ENCODE measurements at regions not wholly inside any gene's neighbourhood (a gene's known extent, or its start where the extent isn't known, plus 50 kb on each side); places are given as distances from the start of the nearest gene placed in this dataset.

GRCh38 chr4:79798047-79798446 is 275.0 kb downstream of the ANTXR2 start:
- Histone ChIP-seq H3K27me3 (replicated peaks; ENCODE audit: control insufficient read depth, insufficient read depth, low read length) (no peaks in the 10 kb centered on the region), H3K36me3 (ENCODE audit: control insufficient read depth, insufficient read depth, low read length) (no peaks in the 10 kb centered on the region), H3K4me3 (replicated peaks; ENCODE audit: low read depth, low read length) (no peak overlapping the region)
- DNase-seq (ENCODE audit: extremely low read depth, insufficient read length): no peak
- TF ChIP-seq CTCF (IDR thresholded peaks at IDR 0.05; ENCODE audit: insufficient read depth, low read length, poor library complexity, severe bottlenecking): no peak

- no peaks in the 10 kb centered on the region for H3K36me3 ChIP-seq (ENCODE audit: control insufficient read depth, insufficient read depth, low read length)
- no peak for TF ChIP-seq CTCF (IDR thresholded peaks at IDR 0.05; ENCODE audit: insufficient read depth, low read length, poor library complexity, severe bottlenecking)
- H3K4me3 ChIP-seq (replicated peaks; ENCODE audit: low read depth, low read length): no peak overlapping the region
- H3K27me3 ChIP-seq (replicated peaks; ENCODE audit: control insufficient read depth, insufficient read depth, low read length): no peaks in the 10 kb centered on the region
- no peak for DNase-seq (ENCODE audit: extremely low read depth, insufficient read length)
Observed at GRCh38 chr4:79796948-79797347, 276.1 kb downstream of the ANTXR2 start.

GRCh38 chr4:79788884-79789283 is 284.1 kb downstream of the ANTXR2 start:
- Histone ChIP-seq H3K27me3 (replicated peaks; ENCODE audit: control insufficient read depth, insufficient read depth, low read length) (no peaks in the 10 kb centered on the region), H3K4me3 (replicated peaks; ENCODE audit: low read depth, low read length) (no peak overlapping the region), H3K36me3 (ENCODE audit: control insufficient read depth, insufficient read depth, low read length) (no peaks in the 10 kb centered on the region)
- DNase-seq (ENCODE audit: extremely low read depth, insufficient read length): no peak
- TF ChIP-seq CTCF (IDR thresholded peaks at IDR 0.05; ENCODE audit: insufficient read depth, low read length, poor library complexity, severe bottlenecking): no peak

- no peaks in the 10 kb centered on the region for H3K36me3 ChIP-seq (ENCODE audit: control insufficient read depth, insufficient read depth, low read length)
- no peak for DNase-seq (ENCODE audit: extremely low read depth, insufficient read length)
- H3K4me3 ChIP-seq (replicated peaks; ENCODE audit: low read depth, low read length): no peak overlapping the region
- TF ChIP-seq CTCF (IDR thresholded peaks at IDR 0.05; ENCODE audit: insufficient read depth, low read length, poor library complexity, severe bottlenecking): no peak
- H3K27me3 ChIP-seq (replicated peaks; ENCODE audit: control insufficient read depth, insufficient read depth, low read length): no peaks in the 10 kb centered on the region
Observed at GRCh38 chr4:79780129-79780528, 292.9 kb downstream of the ANTXR2 start.

DNA sequence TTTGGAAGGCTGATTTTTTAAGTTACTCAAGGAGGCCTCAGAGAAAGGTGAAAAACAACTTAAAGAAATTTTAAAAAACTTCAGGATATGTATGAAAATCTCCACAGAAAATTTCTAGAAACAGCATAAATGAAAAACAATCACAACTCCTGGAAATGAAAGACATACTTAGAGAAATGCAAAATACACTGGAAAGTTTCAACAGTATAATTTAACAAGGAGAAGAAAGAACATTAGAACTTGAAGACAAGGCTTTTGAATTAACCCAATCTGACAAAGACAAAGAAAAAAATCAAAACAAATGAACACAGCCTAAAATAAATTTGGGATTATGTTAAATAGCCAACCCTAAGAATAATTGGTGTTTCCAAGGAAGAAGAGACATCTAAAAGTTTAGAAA is 300.5 kb downstream of the ANTXR2 start:
- Histone ChIP-seq H3K36me3 (ENCODE audit: control insufficient read depth, insufficient read depth, low read length) (no peaks in the 10 kb centered on the region), H3K4me3 (replicated peaks; ENCODE audit: low read depth, low read length) (no peak overlapping the region), H3K27me3 (replicated peaks; ENCODE audit: control insufficient read depth, insufficient read depth, low read length) (no peaks in the 10 kb centered on the region)
- TF ChIP-seq CTCF (IDR thresholded peaks at IDR 0.05; ENCODE audit: insufficient read depth, low read length, poor library complexity, severe bottlenecking): no peak
- no peak for DNase-seq (ENCODE audit: extremely low read depth, insufficient read length)

DNA sequence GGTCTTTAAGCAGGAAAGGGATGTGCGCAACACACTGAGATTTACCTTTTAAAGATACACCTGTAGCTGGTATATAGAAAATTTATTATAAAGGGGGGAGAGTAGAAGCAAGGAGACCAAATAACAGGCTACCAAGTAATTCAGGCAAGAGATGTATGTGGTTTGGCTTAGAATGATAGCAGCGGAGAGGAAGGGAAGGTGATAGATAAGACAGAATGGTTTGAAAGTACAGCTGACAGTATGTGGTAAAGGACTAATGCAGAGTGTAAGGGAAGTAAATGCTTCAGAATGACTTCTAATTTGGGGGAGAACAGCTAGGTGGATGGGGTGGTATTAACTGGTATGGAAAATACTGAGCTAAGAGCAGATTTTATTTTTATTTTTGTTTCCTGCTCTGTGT is 308.9 kb downstream of the ANTXR2 start:
- H3K4me3 ChIP-seq (replicated peaks; ENCODE audit: low read depth, low read length): no peak overlapping the region
- TF ChIP-seq CTCF (IDR thresholded peaks at IDR 0.05; ENCODE audit: insufficient read depth, low read length, poor library complexity, severe bottlenecking): no peak
- no peaks in the 10 kb centered on the region for H3K27me3 ChIP-seq (replicated peaks; ENCODE audit: control insufficient read depth, insufficient read depth, low read length)
- H3K36me3 ChIP-seq (ENCODE audit: control insufficient read depth, insufficient read depth, low read length): no peaks in the 10 kb centered on the region
- no peak for DNase-seq (ENCODE audit: extremely low read depth, insufficient read length)

Data from GM06990 (cell line).